Peyer's patch (tissue), 4 donors: ENCODE measurements at regions not wholly inside any gene's neighbourhood (a gene's known extent, or its start where the extent isn't known, plus 50 kb on each side); places are given as distances from the start of the nearest gene placed in this dataset.

Experiments
- CTCF ChIP-seq, 6 experiments: fragments of 450-650 bp in 4 of 6; fragments of 200-600 bp in 2 of 6; sonication (generic) in 1 of 6; IDR thresholded peaks; one replicate each; pipeline ENCODE4 v1.5.1; 2017 to 2019; ENCODE audit warnings: antibody characterized with exemption in 6 of 6, mild to moderate bottlenecking in 3 of 6, moderate library complexity in 1 of 6
- POLR2A ChIP-seq, 2 donors: fragments of 450-650 bp; IDR thresholded peaks; one replicate each; pipeline ENCODE4 v1.5.1; 2017; ENCODE audit warnings: antibody characterized with exemption in 2 of 2, mild to moderate bottlenecking in 2 of 2, moderate library complexity in 2 of 2

- TF ChIP-seq CTCF (IDR thresholded peaks at IDR 0.05), result no peak
- TF ChIP-seq POLR2A (IDR thresholded peaks at IDR 0.05), result no peak
Observed at GRCh38 chr1:192896376-192896775, 87.5 kb downstream of the RGS2 start.
